ENCODE measurements at regions not wholly inside any gene's neighbourhood (a gene's known extent, or its start where the extent isn't known, plus 50 kb on each side); places are given as distances from the start of the nearest gene placed in this dataset.

- TF ChIP-seq NR2C1 (IDR thresholded peaks at IDR 0.05) (no peak), KLF5 (IDR thresholded peaks at IDR 0.05; ENCODE audit: partially characterized antibody) (no peak)
These were observed 110.0 kb upstream of the NAALADL2 start (continued) for GRCh38 chr3:174749143-174749542.

- H3K27me3 ChIP-seq (replicated peaks in 1 of 2; ENCODE audit: control insufficient read depth in 2 of 2, insufficient read depth in 2 of 2, low read length in 1 of 2), result no peaks in the 10 kb centered on the region
- RAD21 ChIA-PET (ENCODE audit: unreplicated experiment), result no interaction called here
- no peaks in the 10 kb centered on the region for H4K20me1 ChIP-seq (ENCODE audit: control insufficient read depth, insufficient read depth)
- SMC1A ChIA-PET (ENCODE audit: uncharacterized antibody, unreplicated experiment), result no interaction called here
- no peaks in the 10 kb centered on the region for H3K36me3 ChIP-seq (ENCODE audit: control insufficient read depth in 2 of 2, insufficient read depth in 2 of 2, low read length in 1 of 2)
- H3K4me1 ChIP-seq (ENCODE audit: control insufficient read depth, insufficient read depth, low read length), result no peaks in the 10 kb centered on the region
- DNase-seq (ENCODE audit: low read depth, low spot score) (no peak), ATAC-seq (no peak), FAIRE-seq (no peak)
- no TSS peak for BruUV-seq (replicated peaks)
- intact Hi-C loops (cut with micrococcal nuclease; ENCODE audit: unreplicated experiment) (no loop called here), in situ Hi-C loops (cut with MboI) (no loop called here)
- POLR2A ChIA-PET, result no interaction called here
- H3K9ac ChIP-seq (ENCODE audit: control insufficient read depth, insufficient read depth, low read length), result no peak overlapping the region
- no peak for TF ChIP-seq IKZF1 (conservative IDR thresholded peaks at IDR 0.05)
- no peak for TF ChIP-seq SMAD5 (IDR thresholded peaks at IDR 0.05; ENCODE audit: low read depth)
- no peak for TF ChIP-seq CHD4 (IDR thresholded peaks at IDR 0.05)
- no peak for TF ChIP-seq CBX5 (IDR thresholded peaks at IDR 0.05; ENCODE audit: low read depth)
- no peak for TF ChIP-seq WRNIP1 (IDR thresholded peaks at IDR 0.05; ENCODE audit: borderline replicate concordance, low read depth, low read length)
- no peak for TF ChIP-seq PAX5 (IDR thresholded peaks at IDR 0.05; ENCODE audit: borderline replicate concordance, low read depth, low read length)
- TF ChIP-seq CBX3 (IDR thresholded peaks at IDR 0.05; ENCODE audit: borderline replicate concordance, low read depth), result no peak
- no peak for TF ChIP-seq NFYB (IDR thresholded peaks at IDR 0.05; ENCODE audit: insufficient read depth, low read depth, low read length)
- no peak for TF ChIP-seq NRF1 (conservative IDR thresholded peaks at IDR 0.05; ENCODE audit: low read depth, low read length)
- no peak for TF ChIP-seq ZNF217 (IDR thresholded peaks at IDR 0.05)
- no peak for TF ChIP-seq POLR2AphosphoS2 (IDR thresholded peaks at IDR 0.05; ENCODE audit: low read depth, low read length)
- no peak for TF ChIP-seq MTA2 (IDR thresholded peaks at IDR 0.05; ENCODE audit: low read depth)
- no peak for TF ChIP-seq TCF12 (IDR thresholded peaks at IDR 0.05; ENCODE audit: low read depth, low read length)
- no peak for TF ChIP-seq SUPT20H (IDR thresholded peaks at IDR 0.05; ENCODE audit: borderline replicate concordance, control insufficient read depth, low read depth, low read length)
- no peak for TF ChIP-seq NKRF (conservative IDR thresholded peaks at IDR 0.05)
- no peaks in the 10 kb centered on the region for H3K79me2 ChIP-seq (ENCODE audit: control insufficient read depth, insufficient read depth, low read length)
- H3K4me3 ChIP-seq, result no peak overlapping the region
- H3K27ac ChIP-seq (ENCODE audit: control insufficient read depth, insufficient read depth), result no peak overlapping the region
- H3K4me2 ChIP-seq (ENCODE audit: control insufficient read depth, insufficient read depth), result no peak overlapping the region
- 16% methylated on average over 6 of the region's 6 CpGs for WGBS (ENCODE audit: insufficient coverage, insufficient replicate concordance, low lambda C conversion rate, missing lambda C conversion rate)
- no peaks in the 10 kb centered on the region for H3K9me3 ChIP-seq (replicated peaks; ENCODE audit: control insufficient read depth, insufficient read depth, low read length)
- no peak overlapping the region for H2AFZ ChIP-seq (ENCODE audit: control insufficient read depth, low read depth, low read length)
- CTCF ChIA-PET, result interaction anchor here (1.2 kb wide), 1 partner anchor 17 kb away, joined by 3 read pairs; no protein-coding TSS in a partner anchor
These were observed 103.0 kb upstream of the NAALADL2 start for GRCh38 chr3:174755833-174756829.
